ENCODE measurements at regions not wholly inside any gene's neighbourhood (a gene's known extent, or its start where the extent isn't known, plus 50 kb on each side); places are given as distances from the start of the nearest gene placed in this dataset.

GRCh38 chr14:38900887-38901286 lies 202.1 kb downstream of the SEC23A start:
- no peak for DNase-seq

- no peak for DNase-seq
These were observed 215.3 kb downstream of the SEC23A start for GRCh38 chr14:38887696-38888095.

GRCh38 chr14:38884109-38884508 lies 218.9 kb downstream of the SEC23A start:
- no peak for DNase-seq

- DNase-seq = no peak
These were observed 219.9 kb downstream of the SEC23A start for GRCh38 chr14:38883127-38883526.

GRCh38 chr14:38882533-38882932 lies 220.5 kb downstream of the SEC23A start:
- DNase-seq = no peak

GRCh38 chr14:38880643-38881524 lies 222.2 kb downstream of the SEC23A start:
- no peak for DNase-seq

- no peak for DNase-seq
These were observed 225.2 kb downstream of the SEC23A start for GRCh38 chr14:38877744-38878388.

- no peak for DNase-seq
These were observed 228.3 kb downstream of the SEC23A start for GRCh38 chr14:38874721-38875120.

GRCh38 chr14:38873941-38874612 lies 229.0 kb downstream of the SEC23A start:
- DNase-seq = no peak

GRCh38 chr14:38870296-38870836 lies 232.7 kb downstream of the SEC23A start:
- no peak for DNase-seq

- DNase-seq = no peak
These were observed 234.4 kb downstream of the SEC23A start for GRCh38 chr14:38868399-38869290.

GRCh38 chr14:38867561-38868150 lies 235.4 kb downstream of the SEC23A start:
- peak; percentile 36 for DNase-seq

GRCh38 chr14:38866461-38866860 lies 236.6 kb downstream of the SEC23A start:
- DNase-seq = no peak

GRCh38 chr14:38862366-38862765 lies 240.7 kb downstream of the SEC23A start:
- DNase-seq = no peak

GRCh38 chr14:38860530-38860929 lies 242.5 kb downstream of the SEC23A start:
- no peak for DNase-seq

GRCh38 chr14:38856798-38857197 lies 246.2 kb downstream of the SEC23A start:
- no peak for DNase-seq

- DNase-seq = no peak
These were observed 247.5 kb downstream of the SEC23A start for GRCh38 chr14:38855513-38855912.

- no peak for DNase-seq
These were observed 251.9 kb downstream of the SEC23A start for GRCh38 chr14:38851111-38851510.

- no peak for DNase-seq
These were observed 252.4 kb downstream of the SEC23A start for GRCh38 chr14:38850664-38851063.

- DNase-seq = no peak
These were observed 254.6 kb downstream of the SEC23A start for GRCh38 chr14:38848243-38848935.

GRCh38 chr14:38847161-38847560 lies 255.9 kb downstream of the SEC23A start:
- DNase-seq = no peak
